ENCODE measurements at regions not wholly inside any gene's neighbourhood (a gene's known extent, or its start where the extent isn't known, plus 50 kb on each side); places are given as distances from the start of the nearest gene placed in this dataset.

DNA sequence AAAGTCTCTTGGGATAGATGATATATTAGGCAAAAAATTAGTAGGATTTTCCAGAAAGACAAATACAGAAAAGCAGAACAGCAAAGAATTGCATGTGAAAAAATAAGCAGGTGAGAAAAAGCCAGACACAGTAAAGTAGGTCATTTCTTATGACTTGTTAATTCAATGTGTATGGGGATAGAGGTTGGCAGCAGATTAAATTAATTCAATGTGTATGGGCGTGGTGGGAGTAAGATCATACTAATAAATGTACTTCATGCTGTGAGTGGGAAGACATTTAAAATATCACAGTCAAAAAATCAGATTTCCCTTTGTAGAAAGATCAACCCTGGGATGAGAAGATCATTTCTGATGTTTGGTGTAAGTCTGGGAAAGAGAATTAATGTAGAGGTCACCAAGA, 1146.4 kb upstream of the INTU start:
- Histone ChIP-seq H3K27ac (ENCODE audit: low read depth, low read length) (no peak overlapping the region), H3K27me3 (ENCODE audit: insufficient read depth, low read length) (no peaks in the 10 kb centered on the region), H3K79me2 (ENCODE audit: insufficient read depth, low read length) (no peaks in the 10 kb centered on the region), H3K4me3 (ENCODE audit: insufficient read depth, low read depth, low read length) (no peak overlapping the region), H3K4me2 (ENCODE audit: low read length) (no peak overlapping the region), H3K36me3 (ENCODE audit: insufficient read depth, low read length) (no peaks in the 10 kb centered on the region), H4K20me1 (ENCODE audit: insufficient read depth, low read length) (no peaks in the 10 kb centered on the region), H3K9me3 (ENCODE audit: insufficient read depth, low read depth, low read length) (no peaks in the 10 kb centered on the region), H3K9ac (ENCODE audit: low read length) (no peak overlapping the region), H2AFZ (ENCODE audit: low read depth, low read length) (no peak overlapping the region), H3K4me1 (ENCODE audit: insufficient read depth, low read length) (no peaks in the 10 kb centered on the region)
- Mint-ChIP-seq H3K27ac (ENCODE audit: unreplicated experiment) (no peak overlapping the region), H3K27me3 (ENCODE audit: low read depth, unreplicated experiment) (no peaks in the 10 kb centered on the region), H3K9me3 (ENCODE audit: unreplicated experiment) (no peaks in the 10 kb centered on the region), H3K36me3 (ENCODE audit: low read depth, unreplicated experiment) (no peaks in the 10 kb centered on the region), H3K4me1 (ENCODE audit: low read depth, unreplicated experiment) (no peaks in the 10 kb centered on the region), H3K4me3 (ENCODE audit: unreplicated experiment) (no peak overlapping the region)
- DNase-seq (ENCODE audit: low read depth) (no peak), FAIRE-seq (no peak)
- TF ChIP-seq EZH2 (IDR thresholded peaks at IDR 0.05; ENCODE audit: insufficient read depth, low read length) = no peak
- TF ChIP-seq, protein P1, sequence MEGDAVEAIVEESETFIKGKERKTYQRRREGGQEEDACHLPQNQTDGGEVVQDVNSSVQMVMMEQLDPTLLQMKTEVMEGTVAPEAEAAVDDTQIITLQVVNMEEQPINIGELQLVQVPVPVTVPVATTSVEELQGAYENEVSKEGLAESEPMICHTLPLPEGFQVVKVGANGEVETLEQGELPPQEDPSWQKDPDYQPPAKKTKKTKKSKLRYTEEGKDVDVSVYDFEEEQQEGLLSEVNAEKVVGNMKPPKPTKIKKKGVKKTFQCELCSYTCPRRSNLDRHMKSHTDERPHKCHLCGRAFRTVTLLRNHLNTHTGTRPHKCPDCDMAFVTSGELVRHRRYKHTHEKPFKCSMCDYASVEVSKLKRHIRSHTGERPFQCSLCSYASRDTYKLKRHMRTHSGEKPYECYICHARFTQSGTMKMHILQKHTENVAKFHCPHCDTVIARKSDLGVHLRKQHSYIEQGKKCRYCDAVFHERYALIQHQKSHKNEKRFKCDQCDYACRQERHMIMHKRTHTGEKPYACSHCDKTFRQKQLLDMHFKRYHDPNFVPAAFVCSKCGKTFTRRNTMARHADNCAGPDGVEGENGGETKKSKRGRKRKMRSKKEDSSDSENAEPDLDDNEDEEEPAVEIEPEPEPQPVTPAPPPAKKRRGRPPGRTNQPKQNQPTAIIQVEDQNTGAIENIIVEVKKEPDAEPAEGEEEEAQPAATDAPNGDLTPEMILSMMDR (IDR thresholded peaks at IDR 0.05; ENCODE audit: insufficient read depth, low read depth, low read length) = no peak

- Mint-ChIP-seq H3K27ac (ENCODE audit: unreplicated experiment) (no peak overlapping the region), H3K4me3 (ENCODE audit: unreplicated experiment) (no peak overlapping the region), H3K36me3 (ENCODE audit: low read depth, unreplicated experiment) (no peaks in the 10 kb centered on the region), H3K9me3 (ENCODE audit: unreplicated experiment) (no peaks in the 10 kb centered on the region), H3K4me1 (ENCODE audit: low read depth, unreplicated experiment) (no peaks in the 10 kb centered on the region), H3K27me3 (ENCODE audit: low read depth, unreplicated experiment) (no peaks in the 10 kb centered on the region)
- Histone ChIP-seq H3K4me2 (ENCODE audit: low read length) (no peak overlapping the region), H3K4me3 (ENCODE audit: insufficient read depth, low read depth, low read length) (no peak overlapping the region), H3K27me3 (ENCODE audit: insufficient read depth, low read length) (no peaks in the 10 kb centered on the region), H4K20me1 (ENCODE audit: insufficient read depth, low read length) (no peaks in the 10 kb centered on the region), H3K27ac (ENCODE audit: low read depth, low read length) (no peak overlapping the region), H3K9me3 (ENCODE audit: insufficient read depth, low read depth, low read length) (no peaks in the 10 kb centered on the region), H3K9ac (ENCODE audit: low read length) (no peak overlapping the region), H2AFZ (ENCODE audit: low read depth, low read length) (no peak overlapping the region), H3K36me3 (ENCODE audit: insufficient read depth, low read length) (no peaks in the 10 kb centered on the region), H3K79me2 (ENCODE audit: insufficient read depth, low read length) (no peaks in the 10 kb centered on the region), H3K4me1 (ENCODE audit: insufficient read depth, low read length) (no peaks in the 10 kb centered on the region)
- no peak for TF ChIP-seq EZH2 (IDR thresholded peaks at IDR 0.05; ENCODE audit: insufficient read depth, low read length)
- TF ChIP-seq, protein P1 (IDR thresholded peaks at IDR 0.05; ENCODE audit: insufficient read depth, low read depth, low read length) = no peak
- FAIRE-seq (no peak), DNase-seq (ENCODE audit: low read depth) (no peak)
These were observed 1142.8 kb upstream of the INTU start for GRCh38 chr4:126489826-126490463.

DNA sequence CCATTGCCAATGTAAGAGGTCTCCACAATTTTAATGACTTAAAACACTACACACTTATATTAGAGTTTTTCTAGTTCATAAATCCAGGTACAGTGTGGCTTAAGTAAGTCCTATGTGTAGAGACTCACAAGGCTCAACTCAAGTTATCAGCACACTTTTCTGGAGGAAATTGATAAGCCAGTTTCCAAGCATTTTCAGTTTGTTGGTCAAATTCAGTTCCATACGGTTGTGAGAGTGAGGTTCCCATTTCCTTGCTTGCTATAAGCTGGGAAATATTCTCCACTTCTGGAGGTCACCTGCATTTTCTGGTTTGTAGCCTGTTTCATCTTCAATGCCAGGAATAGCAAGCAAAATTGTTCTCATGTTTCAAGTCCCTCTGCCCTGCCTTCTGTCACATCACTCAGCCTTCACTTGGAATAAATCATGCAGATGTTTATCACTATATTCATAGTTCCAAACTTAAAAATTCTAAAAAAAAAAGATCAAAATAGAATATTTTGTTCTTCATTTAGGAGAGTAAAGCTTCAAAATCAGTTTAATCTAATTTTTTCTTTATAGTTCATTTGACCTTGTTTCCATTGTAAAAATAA, 1137.5 kb upstream of the INTU start:
- Mint-ChIP-seq H3K36me3 (ENCODE audit: low read depth, unreplicated experiment) (no peaks in the 10 kb centered on the region), H3K9me3 (ENCODE audit: unreplicated experiment) (peaks cover 4% of the 10 kb centered on the region), H3K4me3 (ENCODE audit: unreplicated experiment) (no peak overlapping the region), H3K4me1 (ENCODE audit: low read depth, unreplicated experiment) (no peaks in the 10 kb centered on the region), H3K27me3 (ENCODE audit: low read depth, unreplicated experiment) (no peaks in the 10 kb centered on the region), H3K27ac (ENCODE audit: unreplicated experiment) (no peak overlapping the region)
- no peak overlapping the region for H3K4me2 ChIP-seq (ENCODE audit: low read length)
- no peaks in the 10 kb centered on the region for H3K79me2 ChIP-seq (ENCODE audit: insufficient read depth, low read length)
- no peak overlapping the region for H2AFZ ChIP-seq (ENCODE audit: low read depth, low read length)
- H3K36me3 ChIP-seq (ENCODE audit: insufficient read depth, low read length) = no peaks in the 10 kb centered on the region
- no peaks in the 10 kb centered on the region for H3K9me3 ChIP-seq (ENCODE audit: insufficient read depth, low read depth, low read length)
- H3K9ac ChIP-seq (ENCODE audit: low read length) = no peak overlapping the region
- DNase-seq (ENCODE audit: low read depth) (no peak), FAIRE-seq (no peak)
- H3K4me3 ChIP-seq (ENCODE audit: insufficient read depth, low read depth, low read length) = no peak overlapping the region
- no peak overlapping the region for H3K27ac ChIP-seq (ENCODE audit: low read depth, low read length)
- H3K27me3 ChIP-seq (ENCODE audit: insufficient read depth, low read length) = no peaks in the 10 kb centered on the region
- TF ChIP-seq, protein P1 (IDR thresholded peaks at IDR 0.05; ENCODE audit: insufficient read depth, low read depth, low read length) = no peak
- TF ChIP-seq EZH2 (IDR thresholded peaks at IDR 0.05; ENCODE audit: insufficient read depth, low read length) = no peak
- H4K20me1 ChIP-seq (ENCODE audit: insufficient read depth, low read length) = no peaks in the 10 kb centered on the region
- H3K4me1 ChIP-seq (ENCODE audit: insufficient read depth, low read length) = no peaks in the 10 kb centered on the region
